ENCODE measurements at regions not wholly inside any gene's neighbourhood (a gene's known extent, or its start where the extent isn't known, plus 50 kb on each side); places are given as distances from the start of the nearest gene placed in this dataset.

DNA sequence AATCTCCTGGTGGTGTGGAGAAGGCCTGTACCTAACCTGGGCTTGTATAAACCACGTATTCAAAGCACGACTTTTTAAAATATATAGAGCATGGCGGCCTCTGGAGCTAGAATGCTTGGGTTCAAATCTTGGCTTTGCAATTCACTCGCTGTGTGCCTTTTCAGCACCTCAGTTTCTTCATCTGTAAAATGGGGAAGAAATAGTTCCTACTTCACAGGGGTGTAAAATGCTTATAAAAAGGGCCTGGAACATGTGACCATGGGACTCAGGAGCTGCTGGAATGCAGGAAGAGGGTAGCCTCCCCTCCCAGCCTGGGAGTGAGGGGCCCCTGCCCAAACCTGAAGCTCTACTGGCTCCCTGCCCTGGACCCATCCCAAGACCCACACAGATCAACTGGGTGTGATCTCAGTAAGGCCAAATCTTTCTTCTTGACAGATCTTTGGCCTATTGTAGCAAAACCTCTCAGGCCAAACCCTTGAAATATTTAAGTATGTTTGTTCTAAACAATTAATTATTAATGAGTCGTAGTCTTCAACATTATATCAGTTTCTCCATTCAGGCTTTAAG lies 269.0 kb downstream of the ZSWIM6 start:
- Histone ChIP-seq H3K9ac (replicated peaks in 1 of 4; ENCODE audit: extremely low read depth in 1 of 4, low read depth in 3 of 4, low read length in 3 of 4) (no peak overlapping the region), H2AK5ac (ENCODE audit: low read depth, low read length) (no peak overlapping the region), H4K20me1 (replicated peaks in 1 of 2; ENCODE audit: control insufficient read depth in 1 of 2, insufficient read depth in 2 of 2, low read length in 2 of 2) (no peaks in the 10 kb centered on the region), H3K9me3 (ENCODE audit: insufficient read depth in 2 of 2, low read depth in 1 of 2, low read length in 1 of 2) (no peaks in the 10 kb centered on the region), H2BK20ac (ENCODE audit: low read length) (no peak overlapping the region), H3K56ac (replicated peaks; ENCODE audit: insufficient read length, low read depth, low read length) (no peak overlapping the region), H3K14ac (ENCODE audit: insufficient read length) (no peak overlapping the region), H3K79me1 (ENCODE audit: low read depth, low read length) (no peaks in the 10 kb centered on the region), H3K27ac (ENCODE audit: low read depth, low read length) (no peak overlapping the region), H3K36me3 (ENCODE audit: control insufficient read depth in 2 of 4, insufficient read depth in 4 of 4, low read length in 3 of 4) (no peaks in the 10 kb centered on the region), H3K23me2 (ENCODE audit: low read depth, low read length) (no peaks in the 10 kb centered on the region), H3K4me1 (replicated peaks in 1 of 4; ENCODE audit: control insufficient read depth in 3 of 4, insufficient read depth in 4 of 4, low read length in 3 of 4) (peaks cover 0 to 3% (median 0%) of the 10 kb centered on the region in 4 experiments; a peak in 2 of 7 replicates), H2AFZ (ENCODE audit: low read length) (no peak overlapping the region), H4K8ac (ENCODE audit: extremely low read depth, insufficient read depth, low read length) (no peak overlapping the region), H2BK15ac (ENCODE audit: low read length) (no peak overlapping the region), H3K27me3 (replicated peaks in 1 of 4; ENCODE audit: control insufficient read depth in 3 of 4, extremely low read depth in 1 of 4, insufficient read depth in 3 of 4, low read length in 3 of 4) (no peaks in the 10 kb centered on the region), H2BK120ac (replicated peaks; ENCODE audit: low read depth, low read length) (no peak overlapping the region), H2BK12ac (ENCODE audit: low read depth, low read length) (no peak overlapping the region), H3K4me3 (ENCODE audit: extremely low read depth in 1 of 4, insufficient read depth in 2 of 4, low read depth in 3 of 4, low read length in 4 of 4) (no peak overlapping the region), H3K18ac (ENCODE audit: extremely low read depth, low read length) (no peak overlapping the region), H3K79me2 (ENCODE audit: control insufficient read depth in 1 of 2, insufficient read depth in 2 of 2, low read length in 2 of 2) (no peaks in the 10 kb centered on the region), H4K91ac (replicated peaks; ENCODE audit: insufficient read length, low read length) (no peak overlapping the region), H3K23ac (ENCODE audit: insufficient read length) (no peak overlapping the region), H3K4ac (replicated peaks; ENCODE audit: insufficient read length, low read depth, low read length) (no peak overlapping the region), H4K5ac (ENCODE audit: insufficient read length, low read depth, low read length) (no peak overlapping the region), H2BK5ac (ENCODE audit: low read depth, low read length) (no peak overlapping the region), H3K4me2 (ENCODE audit: insufficient read depth in 1 of 2, low read depth in 2 of 2, low read length in 2 of 2) (no peak overlapping the region)
- ChIA-PET CTCF (ENCODE audit: partially characterized antibody) (no interaction called here), POLR2A (ENCODE audit: partially characterized antibody) (no interaction called here)
- 93% methylated on average over 5 of the region's 5 CpGs; no CpG with 5 or more reads in 1 of the 2 experiments for WGBS, 2 experiments (ENCODE audit: extremely low coverage in 1 of 2, insufficient coverage in 1 of 2, insufficient read length in 1 of 2, insufficient replicate concordance in 2 of 2, low coverage in 1 of 2, low lambda C conversion rate in 2 of 2, missing lambda C conversion rate in 1 of 2)
- no peak for DNase-seq (ENCODE audit: low read depth in 1 of 2, low spot score in 2 of 2)
- FAIRE-seq, result no peak
- TF ChIP-seq E2F6 (IDR thresholded peaks at IDR 0.05), result no peak
- no peak for TF ChIP-seq GABPA (IDR thresholded peaks at IDR 0.05; ENCODE audit: borderline replicate concordance, insufficient read depth, low read length)
- no peak for TF ChIP-seq SUZ12 (IDR thresholded peaks at IDR 0.05; ENCODE audit: low read length)
- TF ChIP-seq CTBP2 (IDR thresholded peaks at IDR 0.05; ENCODE audit: borderline replicate concordance, insufficient read depth, insufficient read length, low read length), result no peak
- TF ChIP-seq ZNF274 (IDR thresholded peaks at IDR 0.05; ENCODE audit: borderline replicate concordance, extremely low read depth, low read length), result no peak
- no peak for TF ChIP-seq RXRA (IDR thresholded peaks at IDR 0.05; ENCODE audit: insufficient read depth, low read depth, low read length)
- TF ChIP-seq USF2 (IDR thresholded peaks at IDR 0.05; ENCODE audit: low read length), result no peak
- TF ChIP-seq EZH2 (IDR thresholded peaks at IDR 0.05; ENCODE audit: low read depth, low read length, severe bottlenecking), result no peak
- TF ChIP-seq BACH1 (IDR thresholded peaks at IDR 0.05; ENCODE audit: low read length), result no peak
- TF ChIP-seq KDM4A (IDR thresholded peaks at IDR 0.05; ENCODE audit: low read depth, low read length, severe bottlenecking), result no peak
- TF ChIP-seq SIRT6 (IDR thresholded peaks at IDR 0.05; ENCODE audit: low read length), result no peak
- no peak for TF ChIP-seq EP300 (IDR thresholded peaks at IDR 0.05; ENCODE audit: borderline replicate concordance in 1 of 2, low read depth in 2 of 2, low read length in 2 of 2)
